Stimulated activated CD4-positive, alpha-beta T cell treated with anti-CD3 and anti-CD28 coated beads, Interleukin-15, amount 100 ng/mL, for 1 hour (primary cell): ENCODE measurements at regions not wholly inside any gene's neighbourhood (a gene's known extent, or its start where the extent isn't known, plus 50 kb on each side); places are given as distances from the start of the nearest gene placed in this dataset.
"Not testable (repeated sequence)": the region's sequence is repeated elsewhere in the genome, so short reads cannot be mapped to it uniquely, and the experiment has no call there.

Experiments
- DNase-seq, 2 donors: peaks; one replicate each; pipeline ENCODE4 v3.0.0-alpha.2; 2020; ENCODE audit warnings: low read depth in 1 of 2, low spot score in 1 of 2

DNA sequence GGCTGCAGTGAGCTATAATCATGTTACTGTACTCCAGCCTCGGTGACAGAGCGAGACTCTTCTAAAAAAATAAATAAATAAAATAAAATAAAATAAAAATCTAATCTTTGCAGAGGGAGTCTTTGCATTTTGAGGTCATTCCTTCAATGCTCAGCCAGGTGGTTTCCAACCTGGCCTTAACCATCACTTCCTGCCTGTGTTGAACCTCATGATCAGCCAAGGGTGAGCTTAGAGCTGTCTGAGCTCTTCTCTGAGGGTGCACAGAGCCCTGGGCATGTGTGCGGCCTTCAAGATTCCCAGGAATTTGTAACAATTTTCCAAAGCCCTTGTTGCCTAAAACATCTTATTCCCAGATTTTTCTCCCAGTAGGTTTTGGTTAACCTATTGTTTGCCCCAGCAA is 94.3 kb downstream of the KCNJ12 start:
- DNase-seq = not testable (repeated sequence)

DNA sequence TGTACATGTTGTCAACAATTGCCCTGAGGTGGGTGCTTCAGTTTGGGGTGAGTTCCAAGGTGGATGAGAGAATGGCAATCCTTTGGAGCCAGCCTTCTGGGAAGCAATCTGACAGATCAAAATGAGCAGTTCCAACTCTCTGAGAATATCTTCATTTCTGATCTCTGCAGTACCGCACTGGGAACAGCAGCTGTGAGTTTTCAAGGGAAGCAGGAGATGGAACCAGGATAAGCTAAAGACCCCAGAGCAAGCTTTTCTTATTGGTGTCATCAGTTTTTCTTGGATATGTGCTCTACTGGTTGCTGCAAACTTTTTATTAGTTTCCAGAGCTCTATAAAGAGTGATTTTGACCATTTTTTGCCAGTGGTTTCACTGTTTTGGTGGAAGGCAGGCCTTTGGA is 94.7 kb downstream of the KCNJ12 start:
- no peak for DNase-seq

DNA sequence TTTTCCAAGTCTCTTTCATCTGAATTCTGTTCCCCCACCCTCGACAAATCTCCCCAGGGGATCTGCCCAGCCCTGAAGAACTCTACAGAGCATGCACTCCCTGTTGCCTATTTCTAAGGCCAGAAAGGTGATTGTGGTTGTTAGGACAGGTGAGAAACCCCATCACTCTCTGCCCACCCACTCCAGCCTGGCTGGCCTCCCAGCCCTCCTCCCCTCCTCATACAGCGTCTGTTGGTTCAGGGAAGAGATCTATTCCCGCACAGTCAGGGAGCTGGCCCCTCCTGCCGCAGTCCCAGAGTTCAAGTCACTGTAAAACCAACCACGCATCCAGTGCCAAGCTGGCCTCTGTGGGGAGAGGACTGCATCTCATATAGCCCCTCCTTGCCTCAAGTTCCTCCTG is 98.7 kb downstream of the KCNJ12 start:
- DNase-seq = no peak

DNA sequence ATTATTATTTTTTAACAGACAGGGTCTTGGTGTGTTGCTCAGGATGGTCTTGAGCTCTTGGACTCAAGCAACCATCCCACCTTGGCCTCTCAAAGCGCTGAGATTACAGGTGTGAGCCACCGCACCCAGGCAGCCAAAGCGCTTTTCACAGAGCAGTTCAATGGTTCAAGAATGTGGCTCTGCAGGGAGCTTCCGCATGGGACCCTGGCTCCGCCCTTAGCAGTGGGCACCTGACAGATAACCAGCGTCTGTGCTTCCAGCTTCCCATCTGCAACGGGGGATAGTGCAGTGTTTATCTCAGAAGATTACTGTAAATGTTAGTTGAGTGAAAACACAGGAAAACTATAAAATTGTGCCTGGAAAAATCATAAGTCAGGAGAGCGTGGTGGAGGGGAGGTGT is 99.4 kb downstream of the KCNJ12 start:
- DNase-seq = no peak

DNA sequence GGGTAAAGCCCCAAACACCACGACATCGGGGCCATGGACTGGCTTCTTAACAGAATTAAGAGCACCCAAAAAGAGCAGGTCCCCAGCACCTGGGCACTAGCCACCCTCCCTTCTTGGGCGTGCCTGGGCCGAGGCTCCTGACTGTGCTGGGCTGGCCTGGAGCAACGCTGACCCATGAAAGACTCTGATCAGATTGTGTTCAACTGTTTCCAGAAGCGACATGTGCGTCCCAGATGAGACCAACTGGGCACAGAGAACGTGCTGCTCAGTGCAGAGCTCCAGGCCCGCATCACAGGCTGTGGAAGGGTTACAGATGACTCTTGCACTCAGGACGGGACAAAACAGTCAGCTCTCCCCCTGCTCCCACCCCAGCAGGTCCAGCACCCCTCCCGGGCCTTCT is 100.7 kb downstream of the KCNJ12 start:
- no peak for DNase-seq

DNA sequence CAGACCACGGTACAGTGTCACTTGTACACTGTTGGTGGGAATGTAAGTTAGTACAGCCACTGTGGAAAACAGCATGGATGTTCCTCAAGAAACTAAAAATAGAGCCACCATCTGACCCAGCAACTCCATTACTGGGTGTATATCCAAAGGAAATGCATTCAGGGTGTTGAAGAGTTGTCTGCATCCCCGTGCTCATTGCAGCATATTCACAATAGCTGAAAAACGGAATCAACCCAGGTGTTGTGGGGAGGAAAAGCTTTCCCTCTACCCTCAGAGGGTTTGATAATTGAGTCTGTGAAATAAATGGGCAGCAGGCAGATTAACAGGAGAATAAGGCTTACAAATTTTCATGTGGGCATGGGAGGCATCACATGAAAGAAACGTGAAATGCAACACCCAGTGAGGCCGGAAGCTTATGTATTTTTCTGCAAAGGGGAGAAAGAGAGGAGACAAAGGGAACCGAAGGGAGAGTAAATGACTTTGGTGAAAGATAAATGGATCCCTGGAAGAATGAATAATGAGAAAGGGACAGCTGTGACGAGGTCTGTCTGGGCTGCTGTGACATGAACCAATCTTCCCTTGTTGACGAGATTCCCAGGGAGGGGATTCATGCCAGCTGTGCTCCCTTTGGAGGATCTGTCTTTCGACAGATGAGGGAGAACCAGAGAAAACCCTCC is 106.2 kb downstream of the KCNJ12 start:
- no peak for DNase-seq

DNA sequence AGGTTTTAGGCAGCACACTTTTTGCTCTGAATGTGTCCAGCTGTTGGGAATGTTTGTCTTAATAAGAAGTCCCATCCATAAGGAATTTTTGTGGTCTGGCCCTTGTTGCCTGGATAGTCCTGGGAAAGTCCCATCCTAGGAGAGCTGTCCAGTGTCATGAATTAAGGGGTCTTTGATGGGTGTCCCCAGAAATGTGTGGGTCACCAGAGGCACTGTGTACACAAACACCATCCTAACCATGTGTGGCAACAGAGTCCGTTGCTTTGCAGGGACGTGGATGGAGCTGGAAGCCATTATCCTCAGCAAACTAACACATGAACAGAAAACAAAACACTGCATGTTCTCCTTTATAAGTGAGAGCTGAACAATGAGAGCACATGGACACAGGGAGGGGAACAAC is 111.9 kb downstream of the KCNJ12 start:
- DNase-seq = not testable (repeated sequence)

DNA sequence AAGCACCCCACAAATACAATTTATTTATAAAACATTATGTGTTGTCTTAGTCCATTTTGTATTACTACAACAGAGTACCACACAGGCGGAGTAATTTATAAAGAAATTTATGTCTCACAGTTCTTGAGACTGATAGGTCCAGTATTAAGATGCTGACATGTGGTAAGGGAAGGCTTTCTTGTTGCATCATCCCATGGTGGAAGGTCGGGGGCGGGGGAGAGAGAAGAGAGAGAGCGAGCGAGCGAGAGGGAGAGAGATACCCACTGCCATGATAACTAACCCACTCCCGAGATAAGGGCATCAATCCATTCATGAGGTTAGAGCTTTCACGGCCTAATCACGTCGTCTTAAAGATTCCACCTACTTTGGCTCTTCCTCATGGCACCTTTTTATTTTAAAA is 117.8 kb downstream of the KCNJ12 start:
- DNase-seq = no peak

DNA sequence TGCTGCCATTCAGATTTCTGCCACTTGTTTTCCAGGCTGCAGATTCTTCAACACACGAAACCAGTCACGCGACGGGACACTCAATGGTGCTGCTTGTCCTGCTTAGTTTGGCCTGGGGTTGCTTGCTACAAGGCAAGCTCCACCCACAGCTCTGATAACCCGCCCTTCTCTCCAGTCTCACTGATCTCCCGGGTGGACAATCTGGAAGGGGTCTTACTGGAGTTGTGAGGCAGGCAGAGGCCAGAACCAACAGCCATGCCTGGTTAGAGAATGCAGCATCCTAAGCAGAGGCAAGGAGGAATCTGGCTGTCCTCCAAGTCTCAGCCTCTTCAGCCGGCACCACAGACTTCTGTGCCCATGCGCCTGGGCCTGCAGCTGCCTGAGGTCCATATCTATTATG is 119.1 kb downstream of the KCNJ12 start:
- no peak for DNase-seq

DNA sequence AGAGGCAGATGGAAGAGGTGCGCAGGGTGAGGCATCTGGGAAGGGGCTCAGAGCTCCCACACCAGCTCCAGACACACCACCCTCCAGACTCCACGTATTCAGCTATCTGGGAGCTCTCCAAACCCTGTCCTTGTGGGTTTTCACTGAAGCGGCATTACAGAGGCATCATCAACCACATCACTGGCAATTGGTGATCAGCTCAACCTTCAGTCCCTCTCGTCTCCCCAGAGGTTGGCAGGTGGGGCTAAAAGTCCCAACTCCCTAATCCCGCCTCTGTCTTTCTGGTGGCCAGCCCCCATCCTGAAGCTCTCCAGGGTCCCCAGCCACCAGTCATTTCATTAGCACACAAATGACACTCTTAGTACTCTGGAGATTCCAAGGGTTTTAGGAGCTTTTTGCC is 123.9 kb downstream of the KCNJ12 start:
- DNase-seq = no peak

DNA sequence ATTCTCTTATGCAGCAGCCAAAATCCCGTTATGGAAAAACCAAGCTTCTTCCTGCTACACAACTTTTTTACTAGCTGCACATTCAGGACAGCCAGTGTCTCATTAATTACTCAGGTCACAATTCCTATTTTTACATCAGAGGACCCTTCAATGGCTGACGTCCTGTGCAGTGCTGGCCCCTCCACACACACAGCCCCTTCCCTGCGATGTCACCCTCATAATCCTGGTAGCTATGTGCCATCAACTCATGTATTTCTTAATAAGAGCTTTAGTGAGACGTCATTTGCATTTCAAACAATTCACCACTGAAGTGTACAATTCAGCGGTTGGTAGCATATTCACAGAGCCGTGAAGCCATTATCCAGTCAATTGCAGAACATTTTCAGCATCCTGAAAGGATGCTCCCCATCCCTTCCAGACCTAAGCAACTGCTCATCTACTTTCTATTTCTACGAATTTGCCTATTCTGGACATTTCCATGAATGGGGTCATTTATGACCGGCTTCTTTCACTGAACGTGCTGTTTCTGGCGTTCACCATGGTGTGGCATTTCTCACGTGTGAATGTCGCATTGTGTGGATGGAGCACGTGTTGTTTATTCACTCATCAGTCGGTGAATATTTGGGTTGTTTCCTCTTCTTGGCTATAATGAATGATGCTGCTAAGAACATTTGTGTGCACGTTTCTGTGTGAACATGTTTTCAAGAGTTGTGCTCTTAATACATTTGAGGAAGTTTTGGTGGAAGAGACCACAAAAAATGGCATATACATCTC is 126.0 kb downstream of the KCNJ12 start:
- not testable (repeated sequence) for DNase-seq

DNA sequence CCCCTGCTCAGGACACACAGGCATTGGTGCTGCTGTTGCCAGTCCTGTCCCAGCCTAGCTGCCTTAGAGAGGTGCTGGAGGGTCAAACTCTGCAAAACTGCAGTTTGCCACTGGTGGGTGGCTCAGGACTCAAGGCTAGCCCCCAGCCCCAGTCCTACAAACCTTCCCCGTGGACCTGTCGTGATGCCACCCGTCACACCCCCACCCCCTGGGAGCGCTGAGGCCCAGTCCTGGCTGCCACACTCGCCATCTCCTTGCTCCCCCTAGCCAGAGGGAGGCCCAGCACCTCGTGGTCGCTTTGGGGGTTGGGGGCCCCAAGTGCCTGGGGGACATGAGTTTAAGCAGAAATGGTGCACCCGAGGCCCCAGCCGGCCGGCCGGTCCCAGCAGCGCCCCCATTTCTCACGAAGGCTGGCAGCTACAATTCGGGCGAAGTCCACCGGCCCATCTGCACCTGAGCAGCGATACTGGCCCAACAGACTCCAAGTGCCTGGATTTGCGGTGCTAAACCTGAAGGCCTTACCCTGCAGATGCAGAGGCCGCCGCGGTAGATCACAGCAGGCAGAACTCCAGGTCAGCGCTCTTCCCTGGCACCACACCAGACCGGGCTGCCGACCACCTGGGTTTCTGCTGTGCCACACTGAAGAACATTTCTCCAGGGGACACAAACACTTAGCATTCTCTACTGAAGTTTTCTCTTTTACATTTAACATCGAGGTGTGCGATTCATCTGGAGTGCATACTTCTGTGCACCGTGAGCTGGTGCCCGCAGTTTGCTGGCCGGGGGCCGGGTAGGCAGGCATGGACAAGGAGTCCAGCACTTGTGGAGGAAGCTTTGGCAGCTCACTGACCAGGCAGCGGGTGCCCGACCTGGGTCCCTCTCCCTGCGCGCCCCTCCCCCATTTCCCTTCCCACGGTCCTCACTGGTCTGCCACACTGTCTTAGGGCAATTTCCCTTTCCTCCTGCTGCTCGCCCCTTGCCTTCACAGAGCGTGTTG is 130.0 kb downstream of the KCNJ12 start:
- DNase-seq = no peak

DNA sequence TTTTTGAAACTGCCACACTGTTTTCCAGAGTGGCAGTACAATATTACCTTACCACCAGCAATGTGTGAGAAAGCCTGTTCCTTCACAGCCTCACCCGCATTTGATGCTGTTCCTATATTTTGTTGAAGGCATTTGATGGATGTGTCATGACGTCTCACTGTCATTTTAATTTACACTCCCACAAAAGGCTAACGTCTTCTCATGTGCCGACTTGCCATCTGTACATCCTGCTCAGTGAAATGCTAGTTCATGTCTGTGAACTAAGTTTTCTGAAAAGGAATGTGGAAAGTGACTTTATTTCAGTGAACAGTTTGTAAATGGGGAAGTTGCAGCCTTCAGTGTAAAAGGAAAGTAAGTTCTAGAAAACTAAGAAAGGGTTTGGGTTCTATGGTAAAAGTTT is 131.6 kb downstream of the KCNJ12 start:
- not testable (repeated sequence) for DNase-seq

DNA sequence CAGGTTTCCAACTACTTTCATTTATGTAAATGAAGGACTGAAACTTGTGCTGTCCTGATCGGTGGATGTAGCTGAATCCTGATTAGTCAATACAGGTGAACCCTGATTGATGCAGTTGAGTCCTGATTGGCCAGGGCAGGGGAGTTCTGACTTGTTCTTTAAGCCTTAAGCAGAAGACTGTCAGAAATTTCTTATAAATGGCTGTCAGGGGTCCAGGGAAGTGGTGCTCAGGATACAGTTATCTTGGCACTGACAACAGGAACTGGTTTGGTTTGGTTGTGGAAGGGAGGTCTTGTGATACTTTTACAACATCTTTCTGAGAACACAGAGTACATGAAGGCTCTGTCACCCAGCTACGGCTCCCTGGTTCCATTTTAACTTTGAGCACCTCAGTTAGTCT is 132.1 kb downstream of the KCNJ12 start:
- DNase-seq = no peak

DNA sequence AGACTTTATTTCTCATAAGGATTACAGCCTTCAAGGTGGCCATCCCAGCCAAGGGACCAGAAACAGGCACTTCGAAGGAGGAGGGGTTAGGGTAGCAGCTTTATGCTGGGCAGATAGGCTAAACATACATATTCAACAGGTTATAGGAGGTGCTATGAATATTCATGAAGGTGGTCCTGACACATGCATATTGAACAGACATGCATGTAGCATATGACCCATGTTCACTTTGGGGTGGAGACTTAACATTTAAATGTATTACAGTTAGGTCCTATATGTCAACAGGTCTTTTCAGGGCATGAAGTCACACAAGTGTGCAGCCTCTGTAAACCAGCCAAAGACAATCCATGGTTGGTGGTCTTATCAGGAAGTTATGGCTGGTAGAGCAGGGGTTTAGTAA is 133.2 kb downstream of the KCNJ12 start:
- not testable (repeated sequence) for DNase-seq

DNA sequence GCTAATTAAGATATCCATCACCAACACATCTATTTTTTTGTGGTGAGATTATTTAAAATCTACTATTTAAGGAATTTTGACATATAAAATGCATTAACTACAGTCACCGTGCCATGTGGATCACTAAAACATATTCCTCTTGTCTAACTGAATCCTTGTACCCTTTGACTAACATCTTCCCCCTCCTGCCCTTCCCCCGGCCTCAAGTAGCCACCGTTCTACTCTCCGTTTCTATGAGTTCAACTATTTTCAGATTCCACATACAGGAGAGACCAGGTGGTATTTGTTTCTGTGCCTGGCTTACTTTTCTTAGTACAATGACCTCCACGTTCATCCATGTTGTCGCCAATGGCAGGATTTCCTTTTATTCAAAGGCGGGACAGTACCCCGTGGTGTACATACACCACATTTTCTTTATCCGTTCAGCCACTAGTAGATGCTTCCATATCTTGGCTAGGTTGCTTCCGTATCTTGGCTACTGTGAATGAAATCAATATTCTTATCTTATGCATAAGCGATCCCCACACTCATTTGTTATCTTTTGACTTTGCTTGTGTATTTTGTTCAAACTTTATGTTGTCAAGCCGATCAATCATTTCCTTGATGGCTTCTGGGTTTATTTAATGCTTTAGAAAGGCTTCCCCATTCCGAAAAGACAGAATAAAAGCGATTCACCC is 134.7 kb downstream of the KCNJ12 start:
- DNase-seq = no peak

DNA sequence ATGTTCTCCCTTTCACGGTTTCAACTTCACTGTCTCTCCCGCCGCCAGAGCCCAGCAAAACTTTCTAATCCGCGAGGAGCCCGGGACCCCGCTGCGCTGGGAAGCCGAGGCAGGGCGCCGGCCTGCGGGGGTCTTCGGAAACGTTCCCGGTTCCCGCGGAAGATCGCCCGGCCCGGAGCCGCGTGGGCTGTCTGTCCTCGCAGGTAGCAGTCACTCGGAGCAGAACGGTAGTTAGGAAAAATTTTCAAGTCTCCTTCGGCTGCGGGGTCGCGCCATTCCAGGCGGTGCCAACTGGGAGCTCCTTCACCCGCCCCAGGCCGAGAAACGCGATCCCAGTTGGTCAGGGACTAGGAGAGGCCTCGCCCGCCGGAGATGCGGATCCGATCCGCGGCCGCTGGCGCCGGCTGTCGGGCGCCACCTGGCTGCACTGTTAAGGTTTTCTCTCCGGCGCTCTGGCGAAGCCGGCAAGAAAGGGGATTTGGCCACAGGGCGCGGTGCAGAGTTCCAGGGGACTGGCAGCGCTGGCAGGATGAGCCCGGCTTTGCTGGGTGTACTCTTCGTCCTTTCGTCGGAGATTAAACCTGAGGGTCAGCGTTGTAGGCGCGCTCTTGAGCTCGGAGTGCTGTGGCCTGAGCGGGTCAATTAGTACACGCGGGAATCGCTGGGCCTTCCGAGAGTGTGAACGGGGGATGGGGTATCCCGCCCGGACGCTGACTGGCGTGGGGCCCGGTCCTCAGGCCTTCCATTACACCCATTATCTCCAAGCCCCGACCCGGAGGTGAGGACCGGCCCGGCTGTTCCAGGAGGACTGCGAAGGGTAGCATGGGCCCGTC is 135.4 kb downstream of the KCNJ12 start:
- DNase-seq = peak; percentile 35 to 53

DNA sequence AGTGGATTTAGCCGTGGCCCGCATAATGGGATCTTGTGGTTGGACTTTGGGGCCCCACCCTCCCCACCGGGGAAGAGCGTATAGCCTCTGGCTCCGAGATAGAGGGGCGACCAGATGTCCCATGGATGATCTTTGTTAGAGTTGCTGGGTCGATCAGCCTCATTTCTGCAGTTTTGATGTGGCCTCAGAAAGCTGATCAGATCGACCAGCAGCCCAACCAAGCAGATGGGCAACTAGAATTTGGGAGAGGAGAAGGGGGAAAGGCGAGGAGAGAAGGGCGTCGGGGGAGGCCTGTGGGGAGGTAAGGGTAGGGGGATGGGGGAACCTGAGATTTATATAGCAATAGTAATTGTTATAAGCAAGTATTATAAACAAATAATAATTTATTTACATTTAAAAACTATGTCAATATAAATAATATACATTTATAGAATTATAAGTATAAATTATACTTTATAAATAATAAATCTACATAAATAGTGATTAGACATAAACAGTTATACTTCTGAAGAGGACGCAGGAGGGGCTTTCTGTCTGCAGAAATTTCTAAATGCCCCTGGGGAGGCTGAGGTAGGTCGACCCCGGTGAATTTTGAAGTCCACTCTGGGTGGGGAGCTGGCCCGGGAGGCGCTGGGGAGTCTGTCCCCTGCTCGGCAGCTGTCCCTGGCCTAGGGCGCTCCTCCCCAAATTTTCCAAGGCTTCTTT is 136.3 kb downstream of the KCNJ12 start:
- DNase-seq = no peak

DNA sequence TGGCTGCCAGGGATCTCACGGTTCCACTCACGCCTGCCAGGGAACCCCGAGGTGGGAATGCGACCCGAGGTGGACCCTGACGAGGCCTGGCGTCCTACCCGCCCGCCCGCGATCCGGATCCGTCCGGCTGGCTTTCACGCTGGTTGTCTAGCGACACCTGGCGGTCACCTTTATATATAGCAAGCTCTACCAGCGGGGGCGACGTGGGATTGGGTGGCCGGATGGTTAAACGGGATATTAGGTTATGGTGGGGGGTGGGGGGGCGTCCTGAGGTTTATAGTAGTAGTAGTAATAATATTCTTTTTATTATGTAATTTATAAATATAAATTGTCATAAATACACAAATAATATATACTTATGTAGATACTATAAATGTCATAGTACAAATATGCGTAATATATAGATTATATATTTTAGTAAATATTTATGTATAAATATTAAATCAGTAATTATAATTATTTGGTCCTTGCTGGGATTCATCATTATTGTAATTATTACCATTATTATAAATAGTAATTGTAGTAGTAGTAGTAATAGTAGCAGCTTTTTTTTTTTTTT is 136.9 kb downstream of the KCNJ12 start:
- DNase-seq = peak; percentile 54 to 55
